Urothelium cell line (cell line): ENCODE measurements at regions not wholly inside any gene's neighbourhood (a gene's known extent, or its start where the extent isn't known, plus 50 kb on each side); places are given as distances from the start of the nearest gene placed in this dataset.
A peak's percentile ranks its signal among the peaks of the same experiment; 100 is the strongest.
"Not testable (repeated sequence)": the region's sequence is repeated elsewhere in the genome, so short reads cannot be mapped to it uniquely, and the experiment has no call there.

Experiments
- DNase-seq: peaks from one replicate; pipeline ENCODE4 v3.0.0; 2011; ENCODE audit warnings: low spot score, mixed read lengths
- FAIRE-seq: peaks from 2 replicates; lab custom pipeline; 2011; peaks lifted over from hg19 to GRCh38; lab: Jason Lieb, UNC

DNA sequence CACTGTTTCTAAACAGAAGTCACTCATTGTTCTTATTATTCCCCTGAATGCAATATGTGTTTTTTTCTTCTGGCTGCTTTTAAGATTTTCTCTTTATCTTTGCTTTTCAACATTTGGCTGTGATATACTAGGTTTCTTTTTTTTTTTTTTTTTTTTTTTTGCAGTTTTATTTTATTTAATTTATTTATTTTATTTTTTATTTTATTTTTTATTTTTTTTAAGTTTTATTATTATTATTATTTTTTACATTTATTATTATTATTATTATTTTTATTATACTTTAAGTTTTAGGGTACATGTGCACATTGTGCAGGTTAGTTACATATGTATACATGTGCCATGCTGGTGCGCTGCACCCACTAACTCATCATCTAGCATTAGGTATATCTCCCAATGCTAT is 221.9 kb downstream of the UTP18 start:
- not testable (repeated sequence) for FAIRE-seq, DNase-seq

GRCh38 chr17:51486091-51486490 is 225.7 kb downstream of the UTP18 start:
- DNase-seq (no peak), FAIRE-seq (no peak)

DNA sequence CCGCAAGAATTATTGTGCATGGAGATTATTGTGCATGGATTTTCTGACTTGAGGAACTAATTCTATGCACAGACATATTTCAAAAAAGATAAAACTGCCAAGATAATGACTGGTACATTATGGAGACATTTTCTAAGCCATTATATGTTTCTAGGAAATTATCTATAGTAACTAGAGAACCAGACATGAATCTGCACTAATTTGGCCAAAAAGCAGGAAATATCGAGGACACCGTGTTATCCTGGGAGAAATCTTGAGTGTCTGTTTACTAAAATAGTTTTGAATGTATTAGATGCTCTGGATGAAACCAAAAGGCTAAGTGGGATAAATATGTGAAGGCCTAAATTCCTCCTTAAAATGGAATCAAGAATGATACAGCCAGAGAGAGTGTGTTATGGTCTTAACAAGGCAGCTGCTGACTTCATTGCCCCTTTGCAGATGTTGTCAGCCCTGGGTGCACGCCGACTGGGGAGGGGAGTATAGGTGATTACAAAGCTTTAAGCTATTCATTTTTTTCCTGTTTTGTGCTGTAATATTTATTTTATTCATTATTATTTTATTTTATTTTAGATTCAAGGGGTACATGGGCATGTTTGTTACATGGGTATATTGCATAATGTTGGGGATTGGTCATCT is 226.7 kb downstream of the UTP18 start:
- no peak for DNase-seq
- no peak for FAIRE-seq

DNA sequence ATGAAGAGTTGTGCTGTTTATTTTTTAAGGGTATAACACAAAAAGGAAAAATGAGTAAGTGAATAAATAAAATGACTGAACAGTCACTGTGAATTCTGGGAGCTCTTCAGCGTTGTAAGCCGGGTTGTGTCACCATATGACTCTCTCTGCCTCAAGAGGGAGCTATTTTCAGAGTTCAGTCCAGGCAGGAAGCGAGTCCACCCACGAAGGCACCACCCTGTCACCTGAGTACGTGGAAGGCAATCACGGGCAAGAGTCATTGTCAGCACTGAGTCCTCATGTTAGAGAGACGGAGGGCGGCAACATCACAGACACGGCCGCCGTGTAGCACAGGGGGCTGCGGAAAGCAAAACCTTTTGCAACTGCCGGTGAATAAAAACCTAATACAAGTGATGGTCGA is 227.6 kb downstream of the UTP18 start:
- FAIRE-seq = no peak
- no peak for DNase-seq

DNA sequence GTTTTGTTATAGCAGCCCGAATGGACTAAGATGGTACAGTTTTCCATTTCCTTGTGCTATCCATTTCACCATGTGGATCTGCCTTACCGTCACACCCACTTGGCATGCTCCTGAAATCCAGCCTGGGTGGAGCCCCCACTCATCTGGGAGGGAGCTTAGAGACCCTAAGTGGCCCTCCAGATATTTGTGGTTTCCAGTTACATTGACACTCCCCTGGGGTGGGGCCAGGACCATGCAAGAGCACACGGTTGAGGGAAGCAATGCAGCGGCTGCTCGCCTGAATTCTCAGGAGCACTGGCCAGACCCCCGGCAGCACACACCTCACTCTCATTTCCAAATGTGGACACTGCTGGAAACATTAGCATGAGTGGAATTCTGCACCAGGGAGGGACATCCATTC is 231.1 kb downstream of the UTP18 start:
- no peak for DNase-seq
- no peak for FAIRE-seq

DNA sequence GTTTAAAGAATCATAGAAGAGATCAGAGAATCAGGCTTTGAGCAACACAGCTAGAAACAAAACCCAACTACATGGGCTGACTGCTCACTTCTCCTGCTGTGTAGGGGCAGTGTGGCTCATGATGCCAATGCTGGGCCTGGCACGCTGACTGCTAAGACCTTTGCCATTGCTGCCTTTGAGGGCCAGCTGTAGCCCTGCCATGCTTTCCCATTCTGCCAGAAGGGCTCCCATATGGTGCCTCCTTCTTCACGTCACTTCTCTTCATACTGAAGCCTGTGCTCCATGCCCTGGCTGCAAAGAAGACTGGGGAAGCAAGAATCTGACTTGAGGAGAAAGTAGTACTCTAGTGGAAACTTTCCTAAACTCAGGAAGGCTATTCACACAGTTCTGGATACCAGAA is 232.9 kb downstream of the UTP18 start:
- FAIRE-seq (no peak), DNase-seq (no peak)

GRCh38 chr17:51496378-51496777 is 236.0 kb downstream of the UTP18 start:
- DNase-seq (no peak), FAIRE-seq (no peak)

- DNase-seq (no peak), FAIRE-seq (no peak)
These were observed 239.6 kb downstream of the UTP18 start for GRCh38 chr17:51499897-51500296.

- DNase-seq (no peak), FAIRE-seq (no peak)
These were observed 240.1 kb downstream of the UTP18 start for GRCh38 chr17:51500454-51500853.

- DNase-seq (no peak), FAIRE-seq (peak; percentile 13)
These were observed 245.1 kb downstream of the UTP18 start for GRCh38 chr17:51505450-51505849.

DNA sequence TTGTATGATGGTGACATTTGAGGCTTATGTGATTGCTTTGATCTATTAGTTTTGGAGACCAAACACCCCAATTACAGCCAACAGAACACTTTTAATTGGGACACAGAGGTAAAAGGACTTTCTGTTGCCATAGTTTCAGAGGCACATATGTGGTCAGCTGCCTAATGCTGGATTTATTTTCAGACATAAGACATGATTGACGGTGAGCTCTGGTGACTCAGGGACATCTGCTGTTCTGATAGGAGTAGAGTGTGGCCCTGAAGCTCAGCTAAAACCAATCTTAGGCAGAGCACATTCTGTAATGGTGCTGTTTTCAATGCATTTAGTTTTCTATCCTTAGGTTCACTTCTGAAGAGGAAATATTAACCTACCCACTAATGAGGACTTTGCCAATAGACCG is 247.1 kb downstream of the UTP18 start:
- DNase-seq (no peak), FAIRE-seq (no peak)

DNA sequence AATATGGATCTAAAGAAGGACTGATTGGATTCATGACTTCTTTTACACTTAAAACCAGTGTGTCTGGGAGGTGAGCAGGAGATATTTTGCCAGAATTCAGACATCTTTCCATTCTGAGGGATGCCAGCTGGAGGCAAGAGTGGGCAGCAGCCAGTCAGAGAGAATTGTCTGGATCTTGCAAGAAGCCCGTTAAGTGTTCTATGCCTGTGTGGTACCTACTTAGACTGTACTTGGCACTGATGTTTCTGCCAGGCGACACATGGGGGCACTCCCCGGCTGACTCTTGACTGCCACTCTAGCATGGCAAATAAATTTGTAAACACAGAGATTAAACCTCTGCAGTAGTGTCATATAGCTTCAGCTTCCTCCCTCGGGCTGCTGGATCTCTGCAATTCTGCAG is 247.7 kb downstream of the UTP18 start:
- no peak for DNase-seq
- no peak for FAIRE-seq

DNA sequence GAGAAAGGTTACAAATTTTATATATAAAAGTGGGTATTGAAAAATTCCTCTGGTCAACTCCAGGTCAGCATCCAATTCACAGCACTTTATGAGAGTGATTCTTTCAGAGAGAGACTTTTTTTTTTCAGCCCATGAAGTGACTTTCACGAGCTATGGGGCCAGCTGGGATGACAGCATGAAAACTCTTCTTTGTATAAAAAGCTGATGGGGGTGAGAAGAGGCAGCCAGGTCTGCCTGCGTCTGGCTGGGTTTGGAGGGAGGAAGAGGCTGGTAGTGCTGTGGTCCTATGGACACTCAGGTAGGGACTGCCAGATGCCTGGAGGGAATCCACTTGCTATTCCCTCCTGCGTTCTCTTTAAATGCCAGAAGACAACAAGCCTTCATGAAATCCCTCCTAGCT is 250.6 kb downstream of the UTP18 start:
- DNase-seq (no peak), FAIRE-seq (no peak)

DNA sequence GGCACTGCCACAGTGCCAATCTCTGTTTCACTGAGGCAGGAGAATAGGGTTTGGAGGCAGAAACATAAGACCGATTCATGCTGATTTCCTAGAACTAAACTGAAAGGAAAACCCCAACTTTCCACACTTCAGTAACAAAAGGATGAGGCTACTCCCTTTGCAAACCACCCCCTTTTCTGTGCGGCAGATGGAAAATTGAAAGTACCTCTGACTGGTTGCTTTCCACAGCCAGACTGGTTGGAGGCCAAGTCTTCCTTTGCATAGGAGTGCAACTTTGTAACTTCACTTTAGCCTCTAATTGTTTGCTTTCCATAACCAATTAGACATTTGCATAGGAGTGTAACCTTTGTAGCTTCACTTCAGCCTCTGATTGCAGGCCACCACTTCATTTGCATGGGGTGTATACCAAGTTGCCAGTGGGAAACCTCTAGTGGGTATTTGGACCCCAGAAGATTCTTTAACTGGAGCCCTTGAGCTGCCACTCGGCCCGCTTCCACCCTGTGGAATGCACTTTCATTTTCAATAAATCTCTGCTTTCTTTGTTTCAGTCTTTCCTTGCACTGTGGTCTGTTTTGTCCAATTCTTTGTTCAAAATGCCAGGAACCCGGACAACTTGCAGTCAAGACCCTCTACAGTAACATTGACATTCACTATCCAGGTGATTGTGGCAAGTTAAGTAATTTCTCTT is 252.0 kb downstream of the UTP18 start:
- no peak for DNase-seq
- FAIRE-seq = no peak

DNA sequence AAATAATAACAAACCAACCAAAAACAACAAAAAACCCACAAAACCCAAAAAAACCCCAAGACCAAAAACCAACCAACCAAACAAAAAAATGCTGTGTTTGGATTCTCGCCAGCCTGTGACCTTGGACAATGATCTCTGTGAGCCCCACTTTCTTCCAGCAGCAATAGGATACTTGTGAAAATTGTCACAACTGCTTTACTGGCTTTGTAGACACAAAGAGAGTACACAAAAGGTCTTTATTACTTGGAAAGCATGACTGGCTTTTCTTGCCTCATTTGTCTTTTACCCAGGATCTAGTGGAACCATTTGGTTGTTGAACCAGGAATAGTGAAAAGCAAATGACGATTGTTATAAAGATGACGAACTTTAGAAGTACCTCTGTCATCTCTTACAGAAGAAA is 256.6 kb downstream of the UTP18 start:
- no peak for DNase-seq

DNA sequence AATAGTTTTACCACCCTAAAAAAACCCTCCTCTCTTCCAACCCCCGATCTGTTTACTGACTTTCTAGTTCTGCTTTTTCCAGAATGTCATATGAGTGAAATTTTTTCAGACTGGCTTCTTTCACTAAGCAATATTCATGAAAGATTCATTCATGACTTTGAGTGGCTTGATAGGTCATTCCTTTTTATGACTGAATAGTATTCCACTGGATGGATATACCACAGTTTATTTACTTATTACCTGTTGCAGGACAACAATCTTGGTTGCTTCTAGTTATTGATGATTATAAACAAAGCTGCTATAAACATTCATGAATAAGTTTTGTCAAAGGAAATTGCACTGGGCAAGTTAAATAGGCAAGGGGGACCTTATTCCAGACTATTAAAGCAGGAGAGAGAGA is 264.2 kb downstream of the UTP18 start:
- no peak for FAIRE-seq
- DNase-seq = no peak

More for the DNA sequence above, 256.6 kb downstream of the UTP18 start:
- no peak for FAIRE-seq

DNA sequence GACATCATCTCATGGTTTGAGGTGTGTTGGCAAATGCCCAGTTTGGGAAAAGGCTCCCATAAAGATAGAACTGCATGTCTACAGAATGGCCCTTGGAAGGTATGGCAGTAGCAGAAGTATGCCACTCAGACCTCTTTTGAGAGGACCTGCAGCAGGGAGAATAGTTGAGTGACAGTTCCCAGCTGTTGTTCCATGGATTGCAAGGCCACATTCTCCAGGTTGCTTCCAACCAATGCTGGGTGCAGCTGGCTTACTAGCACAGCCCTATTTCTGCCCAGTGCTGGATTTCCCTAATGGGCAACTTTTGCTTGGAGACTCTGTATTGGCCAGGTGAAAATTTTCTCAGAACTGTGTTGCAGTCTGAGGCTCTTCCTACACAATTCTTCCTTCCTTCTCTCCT is 266.2 kb downstream of the UTP18 start:
- FAIRE-seq (no peak), DNase-seq (no peak)

DNA sequence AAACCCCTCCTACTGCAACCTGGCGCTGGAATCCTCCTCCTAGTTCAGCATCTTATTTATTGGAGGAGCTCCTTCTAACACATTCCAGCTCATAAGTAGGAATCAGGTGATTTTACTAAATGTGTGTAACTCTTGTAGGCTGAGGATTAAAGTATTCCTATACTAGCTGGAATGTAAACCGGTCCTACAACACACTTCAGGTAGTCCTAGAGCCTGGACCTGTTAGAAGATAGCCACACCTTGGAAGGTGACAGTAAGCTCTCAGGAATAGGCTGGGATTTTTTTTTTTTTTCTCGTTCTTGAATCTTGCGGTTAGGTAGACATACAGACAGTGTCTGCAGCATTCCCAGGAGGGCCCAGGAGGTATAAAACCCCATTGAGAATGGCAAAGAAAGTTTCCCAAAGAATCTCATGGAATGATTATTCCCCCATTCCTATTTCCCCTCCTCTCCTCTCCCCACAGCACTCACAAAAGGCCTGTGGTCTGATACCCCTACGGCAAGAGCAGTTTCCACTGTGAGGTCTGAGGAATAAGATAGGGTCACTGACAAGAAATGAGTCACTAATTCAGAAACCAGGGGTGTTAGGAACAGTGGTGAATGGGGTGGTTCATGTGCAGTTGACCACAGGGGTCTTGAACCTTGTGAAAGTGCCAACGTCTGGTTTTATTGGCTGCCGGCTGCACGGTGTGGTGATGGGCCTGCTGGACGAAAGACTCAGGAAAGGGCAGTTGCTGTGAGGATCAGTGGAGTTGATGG is 267.1 kb downstream of the UTP18 start:
- FAIRE-seq (no peak), DNase-seq (no peak)

GRCh38 chr17:51528111-51528510 is 267.8 kb downstream of the UTP18 start:
- DNase-seq (no peak), FAIRE-seq (no peak)

- no peak for FAIRE-seq
- DNase-seq = no peak
These were observed 272.9 kb downstream of the UTP18 start for GRCh38 chr17:51533219-51533618.

- DNase-seq (no peak), FAIRE-seq (no peak)
These were observed 273.5 kb downstream of the UTP18 start for GRCh38 chr17:51533821-51534220.

- no peak for FAIRE-seq
- no peak for DNase-seq
These were observed 276.3 kb downstream of the UTP18 start for GRCh38 chr17:51536627-51537026.
